Medulla oblongata (tissue), 1 donor: ENCODE measurements at regions not wholly inside any gene's neighbourhood (a gene's known extent, or its start where the extent isn't known, plus 50 kb on each side); places are given as distances from the start of the nearest gene placed in this dataset.
A peak's percentile ranks its signal among the peaks of the same experiment; 100 is the strongest.

Experiments used
- DNase-seq: peaks from one replicate; pipeline ENCODE4 v3.0.0-alpha.2; 2015; ENCODE audit errors: extremely low spot score

GRCh38 chr17:17416400-17417360, 60.1 kb upstream of the MED9 start:
- peak; percentile 77 for DNase-seq

GRCh38 chr17:17417718-17418181, 59.0 kb upstream of the MED9 start:
- no peak for DNase-seq

GRCh38 chr17:17419166-17419565, 57.6 kb upstream of the MED9 start:
- DNase-seq: no peak

- DNase-seq: peak; percentile 81
Measured at GRCh38 chr17:17419631-17420030, 57.2 kb upstream of the MED9 start.

GRCh38 chr17:17420082-17420481, 56.7 kb upstream of the MED9 start:
- no peak for DNase-seq

- no peak for DNase-seq
Measured at GRCh38 chr17:17420561-17421269, 56.1 kb upstream of the MED9 start.

GRCh38 chr17:17421346-17422216, 55.2 kb upstream of the MED9 start:
- no peak for DNase-seq

GRCh38 chr17:17422217-17422610, 54.6 kb upstream of the MED9 start:
- DNase-seq: no peak

- no peak for DNase-seq
Measured at GRCh38 chr17:17422641-17423040, 54.2 kb upstream of the MED9 start.

GRCh38 chr17:17423656-17424055, 53.1 kb upstream of the MED9 start:
- DNase-seq: no peak

GRCh38 chr17:17424552-17424951, 52.2 kb upstream of the MED9 start:
- no peak for DNase-seq

GRCh38 chr17:17425005-17425404, 51.8 kb upstream of the MED9 start:
- DNase-seq: no peak

- no peak for DNase-seq
Measured at GRCh38 chr17:17425591-17425990, 51.2 kb upstream of the MED9 start.

GRCh38 chr17:17426184-17426583, 50.6 kb upstream of the MED9 start:
- no peak for DNase-seq
